SU-DHL-6 (cell line): ENCODE measurements at regions not wholly inside any gene's neighbourhood (a gene's known extent, or its start where the extent isn't known, plus 50 kb on each side); places are given as distances from the start of the nearest gene placed in this dataset.
"Not testable (repeated sequence)": the region's sequence is repeated elsewhere in the genome, so short reads cannot be mapped to it uniquely, and the experiment has no call there.

Source experiments
- H2AFZ ChIP-seq: fragments of 200-600 bp; sonication (generic); 2 replicates; pipeline ENCODE4 v1.6.1; 2014; ENCODE audit warnings: low read depth, mild to moderate bottlenecking, moderate library complexity, mixed read lengths, antibody characterized with exemption, low read length; ENCODE audit not compliant: severe bottlenecking
- H3F3A ChIP-seq: fragments of 200-600 bp; shearing (Covaris generic); 2 replicates; pipeline ENCODE4 v1.6.0; 2016; ENCODE audit warnings: antibody characterized with exemption, mild to moderate bottlenecking; ENCODE audit not compliant: insufficient read depth
- H3K27ac ChIP-seq: fragments of 200-600 bp; sonication (generic); 2 replicates; pipeline ENCODE4 v1.5.1; 2016; ENCODE audit warnings: low read depth, mild to moderate bottlenecking, low read length, moderate library complexity, mixed read lengths
- H3K27me3 ChIP-seq: fragments of 200-600 bp; sonication (generic), shearing (Covaris generic); 2 replicates; pipeline ENCODE4 v1.6.0; 2014; ENCODE audit warnings: mild to moderate bottlenecking, low read length
- H3K36me3 ChIP-seq: fragments of 200-600 bp; sonication (generic); 2 replicates; pipeline ENCODE4 v1.6.1; 2014; ENCODE audit warnings: mild to moderate bottlenecking, low read length, mixed read lengths
- H3K4me2 ChIP-seq: fragments of 300-600, 200-600 bp; shearing (Covaris generic), sonication (generic); 2 replicates; pipeline ENCODE4 v1.6.0; 2014; ENCODE audit warnings: low read length, low read depth, mild to moderate bottlenecking; ENCODE audit not compliant: poor library complexity, severe bottlenecking
- H3K4me3 ChIP-seq: fragments of 200-600 bp; sonication (generic); 2 replicates; pipeline ENCODE4 v1.5.1; 2014; ENCODE audit warnings: antibody characterized with exemption, low read length, mild to moderate bottlenecking, mixed read lengths; ENCODE audit not compliant: insufficient read depth, poor library complexity, severe bottlenecking
- H3K79me2 ChIP-seq: fragments of 200-600 bp; sonication (generic); 2 replicates; pipeline ENCODE4 v1.6.1; 2014; ENCODE audit warnings: mild to moderate bottlenecking, low read length, moderate library complexity; ENCODE audit not compliant: insufficient read depth
- H3K9ac ChIP-seq: fragments of 200-600 bp; sonication (generic); 2 replicates; pipeline ENCODE4 v1.7.0; 2014; ENCODE audit warnings: mild to moderate bottlenecking, low read length
- H3K9me2 ChIP-seq: fragments of 200-600 bp; sonication (generic); replicated peaks from 2 replicates; pipeline ENCODE4 v1.6.1; 2014; ENCODE audit warnings: low read length; ENCODE audit not compliant: insufficient read depth
- H3K9me3 ChIP-seq: fragments of 200-600 bp; sonication (generic); 2 replicates; pipeline ENCODE4 v1.6.1; 2014; ENCODE audit warnings: low read length, mixed read lengths; ENCODE audit not compliant: insufficient read depth
- H4K20me1 ChIP-seq: fragments of 200-600 bp; sonication (generic); 2 replicates; pipeline ENCODE4 v1.6.1; 2014; ENCODE audit warnings: low read depth, mild to moderate bottlenecking, antibody characterized with exemption, low read length, moderate library complexity, mixed read lengths
- EZH2phosphoT487 ChIP-seq: fragments of 200-600 bp; sonication (generic), shearing (Covaris generic); conservative IDR thresholded peaks from 2 replicates; pipeline ENCODE4 v1.6.1; 2018; ENCODE audit warnings: mild to moderate bottlenecking, antibody characterized with exemption, low read length, moderate library complexity, mixed read lengths
- TF ChIP-seq, protein P1 (sequence below): fragments of 200-600 bp; sonication (generic); IDR thresholded peaks from one replicate; pipeline ENCODE4 v1.5.1; 2017; ENCODE audit warnings: antibody characterized with exemption, mild to moderate bottlenecking, low read length, moderate library complexity; ENCODE audit not compliant: insufficient read depth, poor library complexity, severe bottlenecking

GRCh38 chr3:118146658-118147375 lies 887.8 kb downstream of the IGSF11 start:
- peaks cover 5% of the 10 kb centered on the region; the same call in 1 of the 2 replicates for H3K9me2 ChIP-seq
- H3K27ac ChIP-seq: no peak overlapping the region
- no peak overlapping the region for H3K4me2 ChIP-seq
- H3K36me3 ChIP-seq: no peaks in the 10 kb centered on the region
- H3K9ac ChIP-seq: no peak overlapping the region
- H3K79me2 ChIP-seq: no peaks in the 10 kb centered on the region
- no peaks in the 10 kb centered on the region for H4K20me1 ChIP-seq
- H3K9me3 ChIP-seq: peaks cover 4% of the 10 kb centered on the region; the same call in 1 of the 2 replicates
- H3F3A ChIP-seq: no peaks in the 10 kb centered on the region
- H3K4me3 ChIP-seq: no peak overlapping the region
- no peak overlapping the region for H2AFZ ChIP-seq
- no peaks in the 10 kb centered on the region for H3K27me3 ChIP-seq
- TF ChIP-seq, protein P1, sequence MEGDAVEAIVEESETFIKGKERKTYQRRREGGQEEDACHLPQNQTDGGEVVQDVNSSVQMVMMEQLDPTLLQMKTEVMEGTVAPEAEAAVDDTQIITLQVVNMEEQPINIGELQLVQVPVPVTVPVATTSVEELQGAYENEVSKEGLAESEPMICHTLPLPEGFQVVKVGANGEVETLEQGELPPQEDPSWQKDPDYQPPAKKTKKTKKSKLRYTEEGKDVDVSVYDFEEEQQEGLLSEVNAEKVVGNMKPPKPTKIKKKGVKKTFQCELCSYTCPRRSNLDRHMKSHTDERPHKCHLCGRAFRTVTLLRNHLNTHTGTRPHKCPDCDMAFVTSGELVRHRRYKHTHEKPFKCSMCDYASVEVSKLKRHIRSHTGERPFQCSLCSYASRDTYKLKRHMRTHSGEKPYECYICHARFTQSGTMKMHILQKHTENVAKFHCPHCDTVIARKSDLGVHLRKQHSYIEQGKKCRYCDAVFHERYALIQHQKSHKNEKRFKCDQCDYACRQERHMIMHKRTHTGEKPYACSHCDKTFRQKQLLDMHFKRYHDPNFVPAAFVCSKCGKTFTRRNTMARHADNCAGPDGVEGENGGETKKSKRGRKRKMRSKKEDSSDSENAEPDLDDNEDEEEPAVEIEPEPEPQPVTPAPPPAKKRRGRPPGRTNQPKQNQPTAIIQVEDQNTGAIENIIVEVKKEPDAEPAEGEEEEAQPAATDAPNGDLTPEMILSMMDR: no peak
- no peak for TF ChIP-seq EZH2phosphoT487

DNA sequence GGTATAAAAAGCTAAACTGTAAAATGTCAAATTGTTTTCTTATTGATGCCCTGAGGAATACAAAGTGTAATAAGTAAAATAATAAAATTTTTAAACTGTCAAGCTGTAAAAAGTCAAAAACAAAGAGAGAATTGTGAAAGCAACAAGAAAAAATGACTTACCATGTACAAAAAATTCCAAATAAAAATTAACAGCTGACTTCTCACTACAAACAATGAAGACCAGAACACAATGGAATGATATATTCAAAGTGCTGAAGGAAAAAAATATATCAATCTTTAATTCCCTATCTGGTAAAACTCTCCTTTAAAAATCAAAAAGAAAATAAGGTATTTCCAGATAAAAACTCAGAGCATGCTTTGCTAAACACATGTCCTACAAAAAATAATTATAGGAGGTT lies 883.5 kb downstream of the IGSF11 start:
- no peaks in the 10 kb centered on the region for H3K36me3 ChIP-seq
- no peaks in the 10 kb centered on the region for H3K9me2 ChIP-seq
- no peaks in the 10 kb centered on the region for H4K20me1 ChIP-seq
- peaks cover 4% of the 10 kb centered on the region; the same call in 1 of the 2 replicates for H3K9me3 ChIP-seq
- H3K9ac ChIP-seq: no peak overlapping the region
- H3K27me3 ChIP-seq: no peaks in the 10 kb centered on the region
- H3F3A ChIP-seq: no peaks in the 10 kb centered on the region
- no peak overlapping the region for H3K27ac ChIP-seq
- no peak overlapping the region for H2AFZ ChIP-seq
- TF ChIP-seq, protein P1: no peak
- no peak for TF ChIP-seq EZH2phosphoT487
- H3K4me3 ChIP-seq: no peak overlapping the region
- H3K4me2 ChIP-seq: no peak overlapping the region
- no peaks in the 10 kb centered on the region for H3K79me2 ChIP-seq

- H4K20me1 ChIP-seq, H3K9ac ChIP-seq, H3K79me2 ChIP-seq, H3K27ac ChIP-seq, H3K9me3 ChIP-seq, H3K36me3 ChIP-seq, H3K9me2 ChIP-seq, H2AFZ ChIP-seq, H3K27me3 ChIP-seq, H3K4me2 ChIP-seq, H3F3A ChIP-seq, H3K4me3 ChIP-seq: not testable (repeated sequence)
Observed at GRCh38 chr3:118162627-118163588, 871.7 kb downstream of the IGSF11 start.
